DMS53 (cell line): ENCODE measurements at regions not wholly inside any gene's neighbourhood (a gene's known extent, or its start where the extent isn't known, plus 50 kb on each side); places are given as distances from the start of the nearest gene placed in this dataset.
A peak's percentile ranks its signal among the peaks of the same experiment; 100 is the strongest.
"Not testable (repeated sequence)": the region's sequence is repeated elsewhere in the genome, so short reads cannot be mapped to it uniquely, and the experiment has no call there.

ENCODE experiments used
- DNase-seq: peaks from one replicate; lab custom pipeline; 2025; lab: John Stamatoyannopoulos, UW

- no peak for DNase-seq
Observed at GRCh38 chr7:12985752-12986151, 298.3 kb downstream of the ARL4A start.

GRCh38 chr7:12987238-12987637 is 299.8 kb downstream of the ARL4A start:
- no peak for DNase-seq

DNA sequence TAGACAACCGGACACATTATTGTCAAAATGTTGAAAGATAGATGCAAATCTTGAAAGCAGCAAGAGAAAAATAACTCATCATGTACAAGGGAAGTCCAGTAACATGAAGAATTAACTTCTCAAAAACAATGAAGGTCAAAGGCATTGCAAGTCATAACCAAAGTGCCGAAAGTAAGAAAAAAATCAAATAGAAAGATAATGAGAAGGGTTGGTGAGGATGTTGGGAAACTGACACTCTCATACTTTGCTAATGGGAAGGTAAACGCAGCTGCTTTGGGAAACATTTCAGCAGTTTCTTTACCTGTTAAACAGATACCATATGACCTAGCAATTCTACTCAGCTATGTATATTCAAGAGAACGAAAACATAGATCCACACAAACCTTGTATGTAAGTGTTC is 303.0 kb downstream of the ARL4A start:
- peak; percentile 17 for DNase-seq

GRCh38 chr7:12993025-12993424 is 305.6 kb downstream of the ARL4A start:
- peak; percentile 6 for DNase-seq

DNA sequence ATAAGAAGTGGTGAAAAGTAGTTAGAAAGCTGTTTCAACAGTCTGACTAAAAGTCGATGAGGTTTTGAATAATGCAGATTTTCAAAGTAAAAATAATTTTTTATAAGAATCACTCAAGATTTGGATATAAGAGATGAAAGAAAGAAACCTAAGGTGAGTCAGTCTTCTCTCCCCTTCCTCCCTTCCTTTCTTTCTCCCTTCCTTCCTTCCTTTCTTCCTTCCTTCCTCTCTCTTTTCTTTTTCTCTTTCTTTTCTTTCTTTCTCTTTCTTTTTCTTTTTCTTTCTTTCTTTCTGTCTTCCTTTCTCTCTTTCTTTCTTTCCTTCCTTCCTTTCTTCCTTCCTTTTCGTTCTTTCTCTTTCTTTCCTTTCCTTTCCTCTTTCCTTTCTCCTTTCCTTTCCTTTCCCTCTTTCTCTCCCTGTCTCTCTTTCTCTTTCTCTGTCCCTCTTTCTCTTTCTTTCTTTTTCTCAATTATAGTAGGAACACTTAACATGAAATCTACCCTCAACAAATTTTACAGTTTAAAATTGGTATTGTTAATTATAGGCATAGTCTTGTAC is 308.6 kb downstream of the ARL4A start:
- DNase-seq = no peak

DNA sequence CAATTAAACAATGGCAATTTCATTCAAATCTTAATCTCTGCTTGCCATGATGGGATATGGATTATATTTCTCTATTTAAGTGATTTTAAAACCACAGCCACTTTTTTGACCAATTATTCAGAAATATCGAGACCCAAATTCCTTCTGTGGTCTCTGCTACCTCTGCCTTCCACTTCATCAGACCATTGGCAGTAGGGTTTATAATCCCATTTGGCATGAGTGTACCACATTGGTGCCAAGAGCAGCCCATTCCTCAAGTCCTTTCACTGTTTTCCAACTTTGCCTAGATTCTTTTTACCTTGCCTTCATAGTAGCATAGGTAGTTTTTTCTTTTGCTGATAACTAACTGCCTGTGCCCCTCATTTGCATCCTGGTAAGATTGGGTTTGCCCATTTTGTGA is 319.9 kb downstream of the ARL4A start:
- DNase-seq = no peak

DNA sequence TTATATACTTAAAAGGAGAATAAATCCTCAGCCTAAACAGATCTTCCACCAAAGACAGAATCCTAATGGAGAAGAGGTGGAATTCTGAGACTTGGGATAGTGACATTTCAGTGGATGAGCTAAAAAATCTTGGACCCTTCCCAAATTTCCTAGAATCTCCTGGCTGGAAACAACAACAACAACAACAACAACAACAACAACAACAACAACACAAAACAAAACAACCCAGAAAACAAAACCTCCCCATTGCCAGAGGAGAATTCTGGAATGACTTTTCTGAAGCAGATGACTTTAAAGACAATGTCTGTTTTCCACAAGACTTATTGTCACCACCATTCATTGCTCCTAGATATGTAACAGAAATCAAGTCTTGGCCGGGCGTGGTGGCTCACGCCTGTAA is 322.1 kb downstream of the ARL4A start:
- no peak for DNase-seq

DNA sequence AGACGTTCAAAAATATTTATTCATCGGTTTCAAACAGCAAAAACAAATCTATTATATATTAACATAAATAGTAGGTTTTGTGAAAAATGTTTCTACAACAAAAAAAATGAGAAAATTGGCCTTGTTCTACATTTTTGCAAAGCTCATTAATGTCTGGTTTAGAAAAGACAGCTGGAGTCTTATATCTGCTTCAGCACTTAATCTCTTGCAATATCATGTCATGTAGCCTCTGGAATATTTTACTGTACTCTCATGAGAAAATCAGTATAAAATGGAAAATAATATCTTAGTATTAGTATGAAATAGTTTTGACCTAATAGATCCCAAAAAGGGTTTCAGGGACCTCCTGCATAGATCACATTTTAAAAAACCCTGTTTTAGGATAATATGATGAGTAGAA is 326.6 kb downstream of the ARL4A start:
- no peak for DNase-seq

- no peak for DNase-seq
Observed at GRCh38 chr7:13016036-13016581, 328.7 kb downstream of the ARL4A start.

GRCh38 chr7:13016592-13017332 is 329.3 kb downstream of the ARL4A start:
- peak; percentile 40 for DNase-seq

GRCh38 chr7:13017333-13017857 is 330.0 kb downstream of the ARL4A start:
- DNase-seq = peak; percentile 77

GRCh38 chr7:13017881-13018280 is 330.4 kb downstream of the ARL4A start:
- peak; percentile 45 for DNase-seq

DNA sequence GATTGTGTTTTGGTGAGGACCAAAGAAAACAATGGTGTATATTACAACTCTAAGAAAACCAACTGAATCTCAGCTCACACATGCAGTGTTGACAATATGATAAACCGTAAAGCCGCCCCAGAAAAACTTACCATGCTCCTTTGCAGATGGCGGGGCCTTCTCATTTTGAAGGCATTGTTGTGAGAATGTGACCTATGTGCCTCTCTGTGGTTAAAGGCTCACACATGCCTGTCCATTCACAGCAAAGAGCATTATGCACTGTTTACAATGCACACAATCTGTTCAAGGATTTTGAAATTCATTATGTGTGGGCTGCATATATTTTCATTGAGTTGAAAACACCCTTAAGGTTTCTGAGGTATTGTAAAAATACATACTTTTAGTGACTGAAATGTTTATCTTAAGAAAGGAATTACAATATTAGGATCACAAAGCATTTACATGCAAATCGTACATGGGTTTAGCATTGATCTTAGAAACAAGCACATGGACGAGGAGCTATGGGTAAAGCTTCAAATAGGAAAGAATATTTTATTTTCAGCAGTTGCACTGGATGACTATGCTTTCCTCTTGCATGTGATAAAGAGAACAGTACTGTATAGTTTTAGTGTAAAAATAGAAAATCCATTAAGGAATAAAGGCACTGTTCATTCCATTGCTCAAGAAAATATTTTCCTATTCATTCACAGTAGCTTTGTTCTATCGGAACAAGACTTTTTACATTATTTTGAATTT is 334.3 kb downstream of the ARL4A start:
- no peak for DNase-seq

- no peak for DNase-seq
Observed at GRCh38 chr7:13024121-13024674, 336.8 kb downstream of the ARL4A start.

DNA sequence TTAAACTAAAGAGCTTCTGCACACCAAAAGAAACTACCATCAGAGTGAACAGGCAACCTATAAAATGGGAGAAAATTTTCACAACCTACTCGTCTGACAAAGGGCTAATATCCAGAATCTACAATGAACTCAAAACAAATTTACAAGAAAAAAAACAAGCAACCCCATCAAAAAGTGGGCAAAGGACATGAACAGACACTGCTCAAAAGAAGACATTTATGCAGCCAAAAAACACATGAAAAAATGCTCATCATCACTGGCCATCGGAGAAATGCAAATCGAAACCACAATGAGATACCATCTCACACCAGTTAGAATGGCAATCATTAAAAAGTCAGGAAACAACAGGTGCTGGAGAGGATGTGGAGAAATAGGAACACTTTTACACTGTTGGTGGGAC is 337.6 kb downstream of the ARL4A start:
- DNase-seq = not testable (repeated sequence)

- no peak for DNase-seq
Observed at GRCh38 chr7:13027321-13027720, 339.9 kb downstream of the ARL4A start.

- DNase-seq = no peak
Observed at GRCh38 chr7:13028036-13028824, 340.8 kb downstream of the ARL4A start.

DNA sequence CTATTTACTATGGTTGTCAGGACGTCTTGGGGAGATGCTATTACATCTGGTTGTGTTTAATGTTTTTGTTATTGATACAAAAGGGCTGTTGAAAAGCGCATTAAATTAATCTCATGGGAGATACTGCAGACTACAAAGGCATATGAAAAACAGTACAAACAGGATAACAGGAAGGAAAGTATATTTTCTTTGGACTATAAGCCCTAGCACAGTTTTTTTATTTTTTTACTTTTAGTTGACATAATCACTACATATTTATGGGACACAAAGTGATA is 341.3 kb downstream of the ARL4A start:
- no peak for DNase-seq

DNA sequence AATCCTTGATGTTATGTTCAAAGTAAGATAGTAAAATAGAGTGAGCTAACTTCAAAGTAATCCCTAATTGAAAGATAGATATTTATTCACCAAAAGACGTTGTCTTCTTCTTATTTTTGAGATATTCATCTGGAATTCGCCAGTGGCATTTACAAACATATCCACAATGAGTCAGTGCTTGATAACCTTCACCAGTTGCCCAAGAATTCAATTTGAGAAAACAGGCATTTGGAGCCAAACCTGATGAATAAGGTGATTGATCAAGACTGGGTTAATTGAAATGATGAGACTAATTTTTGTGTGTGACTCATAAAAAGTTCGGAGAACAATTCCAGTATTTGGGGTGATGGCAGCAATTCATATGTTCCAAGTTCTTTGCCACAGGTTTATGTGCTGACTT is 344.0 kb downstream of the ARL4A start:
- no peak for DNase-seq

GRCh38 chr7:13032084-13032483 is 344.7 kb downstream of the ARL4A start:
- DNase-seq = no peak

- peak; percentile 52 for DNase-seq
Observed at GRCh38 chr7:13032576-13032975, 345.1 kb downstream of the ARL4A start.

GRCh38 chr7:13034693-13035092 is 347.3 kb downstream of the ARL4A start:
- no peak for DNase-seq
